ENCODE measurements at regions not wholly inside any gene's neighbourhood (a gene's known extent, or its start where the extent isn't known, plus 50 kb on each side); places are given as distances from the start of the nearest gene placed in this dataset.

DNA sequence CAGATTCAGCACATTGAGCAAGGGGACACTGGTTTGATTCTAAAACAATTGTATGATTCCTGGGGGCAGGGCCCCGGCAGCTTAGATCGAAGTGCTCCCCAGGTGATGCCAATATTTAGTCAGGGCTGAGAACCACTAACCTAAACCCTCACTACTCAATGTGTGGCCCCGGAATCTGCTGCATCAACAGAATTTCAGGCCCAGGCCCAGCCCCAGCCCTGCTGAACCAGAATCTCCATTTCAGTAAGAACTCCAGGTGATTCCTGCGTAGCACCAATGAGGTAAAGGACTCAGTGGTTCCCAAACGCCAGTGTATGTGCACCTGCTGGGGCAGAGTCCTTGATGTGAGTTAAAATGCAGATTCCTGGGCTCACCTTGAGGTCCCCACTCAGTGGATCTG is 152.8 kb upstream of the KCNG1 start:
- Histone ChIP-seq H3K27ac (ENCODE audit: low read length) (no peak overlapping the region), H3K9ac (ENCODE audit: low read length) (no peak overlapping the region), H4K20me1 (ENCODE audit: insufficient read depth, low read length) (no peaks in the 10 kb centered on the region), H3K27me3 (ENCODE audit: low read depth, low read length) (peaks cover 53% of the 10 kb centered on the region), H3K4me3 (ENCODE audit: low read length) (no peak overlapping the region), H2AFZ (ENCODE audit: low read depth, low read length) (no peak overlapping the region), H3K36me3 (replicated peaks; ENCODE audit: low read depth, low read length) (no peaks in the 10 kb centered on the region), H3K4me2 (ENCODE audit: low read length) (no peak overlapping the region), H3K9me3 (ENCODE audit: insufficient read depth, low read length) (no peaks in the 10 kb centered on the region), H3K79me2 (ENCODE audit: low read length) (no peaks in the 10 kb centered on the region), H3K4me1 (ENCODE audit: low read length) (no peaks in the 10 kb centered on the region)
- TF ChIP-seq EZH2phosphoT487 (IDR thresholded peaks at IDR 0.05; ENCODE audit: low read depth) (no peak), CTCF (IDR thresholded peaks at IDR 0.05; ENCODE audit: low read depth, low read length) (no peak)

- H3K4me1 ChIP-seq (ENCODE audit: low read length): no peaks in the 10 kb centered on the region
- H3K4me3 ChIP-seq (ENCODE audit: low read length): no peak overlapping the region
- peaks cover 54% of the 10 kb centered on the region for H3K27me3 ChIP-seq (ENCODE audit: low read depth, low read length)
- TF ChIP-seq CTCF (IDR thresholded peaks at IDR 0.05; ENCODE audit: low read depth, low read length): no peak
- no peak for TF ChIP-seq EZH2phosphoT487 (IDR thresholded peaks at IDR 0.05; ENCODE audit: low read depth)
- no peak overlapping the region for H3K4me2 ChIP-seq (ENCODE audit: low read length)
- no peak overlapping the region for H3K27ac ChIP-seq (ENCODE audit: low read length)
- H3K36me3 ChIP-seq (replicated peaks; ENCODE audit: low read depth, low read length): no peaks in the 10 kb centered on the region
- H2AFZ ChIP-seq (ENCODE audit: low read depth, low read length): no peak overlapping the region
- H3K79me2 ChIP-seq (ENCODE audit: low read length): no peaks in the 10 kb centered on the region
- no peak overlapping the region for H3K9ac ChIP-seq (ENCODE audit: low read length)
- no peaks in the 10 kb centered on the region for H4K20me1 ChIP-seq (ENCODE audit: insufficient read depth, low read length)
- H3K9me3 ChIP-seq (ENCODE audit: insufficient read depth, low read length): no peaks in the 10 kb centered on the region
These were observed 152.2 kb upstream of the KCNG1 start for GRCh38 chr20:51175156-51175555.

DNA sequence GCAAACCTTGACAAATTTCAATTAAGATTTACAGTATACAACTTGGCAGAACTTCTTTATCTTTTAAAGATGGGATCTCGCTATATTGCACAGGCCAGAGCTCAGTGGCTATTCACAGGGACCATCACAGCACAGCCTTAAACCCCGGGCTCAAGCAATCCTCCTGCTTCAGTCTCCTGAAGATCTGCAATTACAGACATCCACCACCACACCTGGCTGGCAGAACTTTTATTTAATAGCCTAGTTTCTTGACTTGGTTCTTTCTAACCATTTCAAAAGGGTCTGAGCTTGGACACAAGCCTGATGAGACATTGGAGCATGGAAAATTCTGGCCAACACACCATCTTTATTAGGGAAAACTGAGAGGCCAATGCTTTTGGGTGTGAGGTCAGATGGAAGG is 151.6 kb upstream of the KCNG1 start:
- H3K4me2 ChIP-seq (ENCODE audit: low read length): no peak overlapping the region
- H3K79me2 ChIP-seq (ENCODE audit: low read length): no peaks in the 10 kb centered on the region
- H3K9ac ChIP-seq (ENCODE audit: low read length): no peak overlapping the region
- H3K27me3 ChIP-seq (ENCODE audit: low read depth, low read length): peaks cover 54% of the 10 kb centered on the region
- no peak overlapping the region for H3K4me3 ChIP-seq (ENCODE audit: low read length)
- H2AFZ ChIP-seq (ENCODE audit: low read depth, low read length): no peak overlapping the region
- no peaks in the 10 kb centered on the region for H3K9me3 ChIP-seq (ENCODE audit: insufficient read depth, low read length)
- H3K36me3 ChIP-seq (replicated peaks; ENCODE audit: low read depth, low read length): no peaks in the 10 kb centered on the region
- no peaks in the 10 kb centered on the region for H4K20me1 ChIP-seq (ENCODE audit: insufficient read depth, low read length)
- no peaks in the 10 kb centered on the region for H3K4me1 ChIP-seq (ENCODE audit: low read length)
- TF ChIP-seq EZH2phosphoT487 (IDR thresholded peaks at IDR 0.05; ENCODE audit: low read depth) (no peak), CTCF (IDR thresholded peaks at IDR 0.05; ENCODE audit: low read depth, low read length) (no peak)
- no peak overlapping the region for H3K27ac ChIP-seq (ENCODE audit: low read length)

DNA sequence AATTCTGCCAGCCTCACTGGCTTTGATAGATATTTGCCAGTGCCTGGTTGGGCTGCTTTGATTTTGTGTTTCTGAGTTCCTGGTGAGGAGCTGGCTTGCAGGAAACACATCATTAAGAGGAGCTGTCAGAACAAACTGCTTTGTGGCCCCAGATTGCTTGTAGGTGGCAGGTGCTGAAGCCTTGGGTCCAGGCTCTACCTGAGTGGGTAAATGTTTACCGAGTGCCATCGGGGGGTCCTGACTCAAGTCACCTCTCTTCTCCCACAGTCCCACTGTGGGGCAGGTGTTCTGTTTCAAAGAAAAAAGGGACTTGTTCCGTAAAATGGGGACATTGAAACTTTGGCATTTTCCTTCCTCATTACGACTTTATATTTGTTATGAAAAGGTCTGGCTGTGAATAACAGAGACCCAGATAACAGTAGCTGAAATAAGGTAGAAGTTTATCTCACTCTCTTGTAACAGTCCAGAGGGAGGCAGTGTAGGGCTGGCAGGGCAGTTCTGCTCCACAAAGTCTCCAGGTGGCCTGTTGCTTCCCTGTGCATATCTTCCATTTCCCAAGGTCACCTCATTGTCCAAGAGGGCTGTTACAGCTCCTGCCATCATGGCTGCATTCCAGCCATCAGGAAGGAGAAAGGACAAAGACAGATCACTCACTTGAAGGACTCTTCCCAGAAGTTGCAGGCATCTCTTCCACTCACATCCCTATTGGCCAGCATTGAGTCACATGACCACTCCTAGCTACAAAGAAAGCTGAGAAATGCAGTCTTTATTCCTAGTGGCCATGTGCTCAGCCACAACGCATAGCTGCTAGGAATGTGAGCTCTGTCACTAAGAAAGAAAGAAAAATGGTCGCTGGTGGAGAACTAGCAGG is 149.9 kb upstream of the KCNG1 start:
- H3K27me3 ChIP-seq (ENCODE audit: low read depth, low read length): peaks cover 51% of the 10 kb centered on the region
- H2AFZ ChIP-seq (ENCODE audit: low read depth, low read length): no peak overlapping the region
- no peak overlapping the region for H3K4me3 ChIP-seq (ENCODE audit: low read length)
- no peaks in the 10 kb centered on the region for H3K79me2 ChIP-seq (ENCODE audit: low read length)
- no peak overlapping the region for H3K27ac ChIP-seq (ENCODE audit: low read length)
- no peaks in the 10 kb centered on the region for H3K9me3 ChIP-seq (ENCODE audit: insufficient read depth, low read length)
- no peaks in the 10 kb centered on the region for H4K20me1 ChIP-seq (ENCODE audit: insufficient read depth, low read length)
- no peak for TF ChIP-seq EZH2phosphoT487 (IDR thresholded peaks at IDR 0.05; ENCODE audit: low read depth)
- TF ChIP-seq CTCF (IDR thresholded peaks at IDR 0.05; ENCODE audit: low read depth, low read length): no peak
- no peak overlapping the region for H3K9ac ChIP-seq (ENCODE audit: low read length)
- no peaks in the 10 kb centered on the region for H3K36me3 ChIP-seq (replicated peaks; ENCODE audit: low read depth, low read length)
- no peak overlapping the region for H3K4me2 ChIP-seq (ENCODE audit: low read length)
- no peaks in the 10 kb centered on the region for H3K4me1 ChIP-seq (ENCODE audit: low read length)
